ENCODE measurements at regions not wholly inside any gene's neighbourhood (a gene's known extent, or its start where the extent isn't known, plus 50 kb on each side); places are given as distances from the start of the nearest gene placed in this dataset.

DNA sequence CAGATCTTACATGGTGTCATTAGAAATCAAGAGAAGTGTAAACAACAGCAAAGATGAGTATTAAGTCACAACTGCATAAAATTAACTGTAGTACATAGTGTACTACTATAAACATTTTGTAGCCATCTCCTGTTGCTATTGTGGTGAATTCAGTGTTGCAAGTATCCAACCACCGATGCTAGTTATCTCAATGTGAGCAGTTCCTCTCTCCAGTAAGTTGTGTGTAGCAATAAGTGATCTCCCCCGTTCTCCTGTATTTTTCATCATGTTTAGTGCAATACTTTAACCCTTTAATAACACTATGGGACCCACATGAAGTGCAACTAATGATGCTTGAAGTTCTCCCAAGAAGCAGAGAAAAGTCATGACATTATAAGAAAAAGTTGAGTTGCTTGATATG lies 264.7 kb upstream of the KCNH8 start:
- intact Hi-C loops (cut with DNase I) = no loop called here
- H3K27me3 ChIP-seq = no peaks in the 10 kb centered on the region
- no peaks in the 10 kb centered on the region for H3K36me3 ChIP-seq
- DNase-seq (ENCODE audit: extremely low spot score in 2 of 2) = no peak
- H3K27ac ChIP-seq = no peak overlapping the region
- H3K4me1 ChIP-seq = no peaks in the 10 kb centered on the region
- no peaks in the 10 kb centered on the region for H3K9me3 ChIP-seq
- no peak overlapping the region for H3K4me3 ChIP-seq
- TF ChIP-seq POLR2AphosphoS5 (IDR thresholded peaks at IDR 0.05; ENCODE audit: insufficient read depth in 1 of 2, low read depth in 1 of 2) = no peak
- no peak for TF ChIP-seq CTCF (IDR thresholded peaks at IDR 0.05)
- TF ChIP-seq POLR2A (IDR thresholded peaks at IDR 0.05) = no peak

DNA sequence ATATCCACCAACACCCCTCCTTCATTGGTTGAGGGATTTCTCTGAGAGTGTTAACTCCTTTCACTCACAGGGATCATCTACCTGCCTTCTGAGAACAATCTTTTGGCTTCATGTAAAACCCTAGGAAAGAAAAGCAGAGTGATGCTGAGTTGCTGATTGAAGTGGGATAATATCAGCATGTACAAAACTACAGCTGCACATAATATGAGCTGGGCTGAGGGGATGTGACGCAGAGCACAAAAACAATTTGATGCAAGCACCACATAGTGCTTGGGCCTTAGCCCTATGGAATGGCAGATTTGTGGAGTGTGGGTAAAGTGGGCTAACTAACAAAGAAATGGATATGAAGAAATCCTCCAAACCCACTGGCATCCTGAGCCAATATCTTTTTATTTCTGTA lies 267.6 kb upstream of the KCNH8 start:
- Histone ChIP-seq H3K4me3 (no peak overlapping the region), H3K4me1 (no peaks in the 10 kb centered on the region), H3K36me3 (no peaks in the 10 kb centered on the region), H3K27me3 (no peaks in the 10 kb centered on the region), H3K27ac (no peak overlapping the region), H3K9me3 (no peaks in the 10 kb centered on the region)
- no peak for DNase-seq (ENCODE audit: extremely low spot score in 2 of 2)
- intact Hi-C loops (cut with DNase I) = no loop called here
- no peak for TF ChIP-seq POLR2AphosphoS5 (IDR thresholded peaks at IDR 0.05; ENCODE audit: insufficient read depth in 1 of 2, low read depth in 1 of 2)
- TF ChIP-seq POLR2A (IDR thresholded peaks at IDR 0.05) = no peak
- no peak for TF ChIP-seq CTCF (IDR thresholded peaks at IDR 0.05)

DNA sequence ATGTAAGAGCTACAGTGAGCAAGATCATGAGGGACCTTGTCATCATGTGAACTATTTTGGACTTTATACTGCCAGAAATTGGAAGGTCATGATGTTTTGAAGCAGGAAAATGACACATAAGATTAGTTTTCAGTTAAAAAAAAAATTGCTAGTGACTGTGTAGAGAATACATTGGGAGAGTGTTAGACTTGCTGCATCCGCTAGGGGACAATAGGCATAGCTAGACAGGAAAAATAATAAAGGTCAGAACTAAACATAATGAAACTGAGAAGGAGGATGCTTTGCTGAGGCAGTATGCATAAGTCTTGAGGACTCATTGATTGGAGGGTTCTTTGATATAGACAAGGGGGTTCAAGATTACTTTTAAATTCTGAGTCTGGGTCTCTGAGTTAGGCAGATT lies 275.8 kb upstream of the KCNH8 start:
- no peak for DNase-seq (ENCODE audit: extremely low spot score in 2 of 2)
- Histone ChIP-seq H3K4me1 (no peaks in the 10 kb centered on the region), H3K27me3 (no peaks in the 10 kb centered on the region), H3K4me3 (no peak overlapping the region), H3K9me3 (no peaks in the 10 kb centered on the region), H3K36me3 (no peaks in the 10 kb centered on the region), H3K27ac (no peak overlapping the region)
- intact Hi-C loops (cut with DNase I) = no loop called here
- no peak for TF ChIP-seq CTCF (IDR thresholded peaks at IDR 0.05)
- TF ChIP-seq POLR2AphosphoS5 (IDR thresholded peaks at IDR 0.05; ENCODE audit: insufficient read depth in 1 of 2, low read depth in 1 of 2) = no peak
- no peak for TF ChIP-seq POLR2A (IDR thresholded peaks at IDR 0.05)

- no peaks in the 10 kb centered on the region for H3K4me1 ChIP-seq
- no peaks in the 10 kb centered on the region for H3K36me3 ChIP-seq
- no peak overlapping the region for H3K4me3 ChIP-seq
- intact Hi-C loops (cut with DNase I) = no loop called here
- no peak overlapping the region for H3K27ac ChIP-seq
- TF ChIP-seq CTCF (IDR thresholded peaks at IDR 0.05) (no peak), POLR2A (IDR thresholded peaks at IDR 0.05) (no peak), POLR2AphosphoS5 (IDR thresholded peaks at IDR 0.05; ENCODE audit: insufficient read depth in 1 of 2, low read depth in 1 of 2) (no peak)
- H3K27me3 ChIP-seq = no peaks in the 10 kb centered on the region
- no peaks in the 10 kb centered on the region for H3K9me3 ChIP-seq
- DNase-seq (ENCODE audit: extremely low spot score in 2 of 2) = no peak
Measured at GRCh38 chr3:18870642-18871041, 277.7 kb upstream of the KCNH8 start.

GRCh38 chr3:18870074-18870640 lies 278.2 kb upstream of the KCNH8 start:
- H3K27me3 ChIP-seq = no peaks in the 10 kb centered on the region
- no peaks in the 10 kb centered on the region for H3K9me3 ChIP-seq
- no peaks in the 10 kb centered on the region for H3K4me1 ChIP-seq
- H3K36me3 ChIP-seq = no peaks in the 10 kb centered on the region
- H3K27ac ChIP-seq = no peak overlapping the region
- intact Hi-C loops (cut with DNase I) = no loop called here
- no peak overlapping the region for H3K4me3 ChIP-seq
- DNase-seq (ENCODE audit: extremely low spot score in 2 of 2) = no peak
- TF ChIP-seq POLR2AphosphoS5 (IDR thresholded peaks at IDR 0.05; ENCODE audit: insufficient read depth in 1 of 2, low read depth in 1 of 2) (no peak), POLR2A (IDR thresholded peaks at IDR 0.05) (no peak)

Measured in vagina (tissue), 2 donors.